ENCODE measurements at regions not wholly inside any gene's neighbourhood (a gene's known extent, or its start where the extent isn't known, plus 50 kb on each side); places are given as distances from the start of the nearest gene placed in this dataset.

DNA sequence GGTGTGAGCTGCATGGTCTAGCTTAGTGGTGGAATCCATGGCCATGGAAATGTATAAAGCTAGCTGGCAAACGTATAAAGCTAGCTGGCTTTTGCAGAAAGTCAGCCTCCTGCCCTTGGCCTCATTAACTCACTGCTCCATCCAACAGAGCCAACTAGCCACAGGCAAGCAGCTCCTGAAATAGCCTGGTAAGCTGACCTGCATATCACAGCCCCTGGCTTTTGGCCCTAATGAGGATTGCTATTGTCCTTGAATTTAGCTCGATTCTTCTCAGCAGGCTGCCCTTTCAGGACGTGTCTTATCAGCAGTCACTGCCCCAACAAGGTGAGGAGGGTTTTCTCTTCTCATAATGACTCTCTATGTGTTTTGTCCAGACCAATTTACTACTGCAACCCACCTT is 446.8 kb downstream of the WDR72 start:
- DNase-seq (ENCODE audit: low spot score) = no peak
- intact Hi-C loops (cut with DNase I) = no loop called here

- no peak for DNase-seq (ENCODE audit: low spot score)
- intact Hi-C loops (cut with DNase I) = no loop called here
These were observed 448.8 kb downstream of the WDR72 start for GRCh38 chr15:53310709-53311108.

- no peak for DNase-seq (ENCODE audit: low spot score)
- intact Hi-C loops (cut with DNase I) = no loop called here
These were observed 451.4 kb downstream of the WDR72 start for GRCh38 chr15:53307952-53308624.

- intact Hi-C loops (cut with DNase I) = no loop called here
- no peak for DNase-seq (ENCODE audit: low spot score)
These were observed 453.9 kb downstream of the WDR72 start for GRCh38 chr15:53305554-53305953.

DNA sequence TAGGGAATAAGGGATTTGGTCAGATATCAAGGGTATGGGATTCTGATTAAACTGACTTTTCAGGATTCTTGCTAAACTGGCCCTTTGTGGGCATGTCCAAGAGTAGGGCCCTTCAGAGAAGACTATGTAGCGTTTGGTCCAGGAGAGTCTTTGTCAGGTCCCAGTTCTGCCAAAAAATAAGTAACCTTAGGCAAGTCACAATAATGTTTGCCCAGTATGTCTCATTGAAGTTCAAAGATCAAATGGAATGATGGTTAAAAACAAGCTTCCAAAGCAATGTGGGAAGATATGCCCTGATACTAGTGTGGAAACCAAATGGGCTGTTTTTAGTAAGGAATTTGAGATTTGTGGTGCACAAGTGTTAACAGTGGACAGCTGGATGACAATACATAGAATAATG is 454.4 kb downstream of the WDR72 start:
- intact Hi-C loops (cut with DNase I) = no loop called here
- DNase-seq (ENCODE audit: low spot score) = no peak

- intact Hi-C loops (cut with DNase I) = no loop called here
- no peak for DNase-seq (ENCODE audit: low spot score)
These were observed 461.6 kb downstream of the WDR72 start for GRCh38 chr15:53297828-53298227.

DNA sequence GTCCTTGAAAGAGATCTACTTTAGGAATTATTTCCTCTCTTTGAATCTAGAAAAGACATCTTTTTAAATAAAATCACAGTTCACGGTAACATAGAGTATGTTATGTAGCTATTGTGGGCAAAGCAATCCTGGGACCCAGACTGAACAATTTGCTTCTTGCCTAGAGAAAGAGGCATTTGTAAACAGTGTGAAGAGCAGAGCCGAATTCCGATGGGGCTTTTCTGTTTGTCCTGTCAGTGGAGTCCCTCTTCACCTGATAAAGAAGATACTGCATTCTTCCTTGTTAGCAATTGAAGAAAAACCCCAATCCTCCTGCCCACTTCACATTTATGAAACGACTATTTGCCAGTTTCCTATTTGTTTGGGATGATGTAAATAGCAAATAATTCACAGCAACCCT is 462.9 kb downstream of the WDR72 start:
- no peak for DNase-seq (ENCODE audit: low spot score)

DNA sequence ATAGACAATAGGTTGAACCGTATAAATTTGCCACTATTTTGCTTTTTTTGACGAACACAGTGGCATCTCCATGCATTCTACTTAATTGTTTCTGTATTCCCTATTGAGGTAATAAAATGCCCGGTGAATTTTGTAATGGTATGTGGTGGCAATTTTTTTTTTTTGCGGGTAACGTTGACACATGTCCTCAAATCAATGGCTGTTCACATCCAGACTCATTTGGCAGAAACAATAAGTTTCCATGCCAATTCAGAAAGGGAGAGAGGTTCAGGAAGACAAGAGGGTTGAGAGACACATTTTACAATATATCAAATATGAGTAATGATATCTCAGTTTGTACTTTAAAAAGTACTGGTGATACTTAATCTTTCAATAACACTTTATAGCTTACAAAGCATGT is 463.9 kb downstream of the WDR72 start:
- no peak for DNase-seq (ENCODE audit: low spot score)
- intact Hi-C loops (cut with DNase I) = no loop called here

More for the DNA sequence above, 462.9 kb downstream of the WDR72 start:
- intact Hi-C loops (cut with DNase I) = no loop called here

DNA sequence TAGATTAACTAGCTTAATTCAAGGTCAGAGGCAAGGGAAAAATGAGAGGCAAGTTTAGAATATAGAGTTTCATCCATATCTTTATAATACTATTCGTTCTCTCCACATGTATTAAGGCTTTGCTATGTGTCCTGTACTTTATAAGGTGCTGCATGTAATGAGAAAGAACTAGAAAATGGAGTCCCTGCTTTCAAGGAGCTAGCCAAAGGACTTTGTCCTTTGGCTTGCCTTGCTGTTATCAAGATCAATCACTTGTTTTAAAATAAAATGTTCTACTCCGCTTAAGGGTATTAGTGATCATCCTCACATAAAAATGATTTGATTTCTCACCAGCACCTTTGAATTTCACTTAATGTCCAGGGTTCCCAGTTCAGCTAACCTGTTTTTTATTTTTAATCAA is 470.9 kb downstream of the WDR72 start:
- intact Hi-C loops (cut with DNase I) = no loop called here
- DNase-seq (ENCODE audit: low spot score) = no peak

- DNase-seq (ENCODE audit: low spot score) = no peak
- intact Hi-C loops (cut with DNase I) = no loop called here
These were observed 484.5 kb upstream of the ONECUT1 start for GRCh38 chr15:53274630-53275029.

GRCh38 chr15:53272116-53272515 is 482.0 kb upstream of the ONECUT1 start:
- DNase-seq (ENCODE audit: low spot score) = no peak
- intact Hi-C loops (cut with DNase I) = no loop called here

GRCh38 chr15:53266176-53266575 is 476.0 kb upstream of the ONECUT1 start:
- intact Hi-C loops (cut with DNase I) = no loop called here
- no peak for DNase-seq (ENCODE audit: low spot score)

DNA sequence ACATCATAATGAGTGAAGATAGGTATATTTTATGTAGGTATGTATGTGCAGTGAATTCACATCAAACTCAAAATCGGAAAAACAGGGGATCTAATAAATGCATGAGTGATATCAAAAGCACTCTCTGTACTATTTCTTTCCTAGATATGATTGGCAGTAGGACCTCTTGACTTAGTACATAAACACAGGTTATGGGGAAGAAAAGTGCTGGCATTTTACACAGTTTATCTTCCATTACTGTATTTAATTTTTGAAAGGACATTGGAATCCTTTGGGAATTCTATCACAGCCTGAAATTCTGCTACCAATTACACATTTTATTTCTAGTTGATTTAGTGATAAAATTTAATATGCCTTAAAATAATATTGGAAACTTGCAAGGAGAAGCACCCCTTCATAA is 470.5 kb upstream of the ONECUT1 start:
- no peak for DNase-seq (ENCODE audit: low spot score)
- intact Hi-C loops (cut with DNase I) = no loop called here

GRCh38 chr15:53256457-53256856 is 466.3 kb upstream of the ONECUT1 start:
- DNase-seq (ENCODE audit: low spot score) = no peak
- intact Hi-C loops (cut with DNase I) = no loop called here

DNA sequence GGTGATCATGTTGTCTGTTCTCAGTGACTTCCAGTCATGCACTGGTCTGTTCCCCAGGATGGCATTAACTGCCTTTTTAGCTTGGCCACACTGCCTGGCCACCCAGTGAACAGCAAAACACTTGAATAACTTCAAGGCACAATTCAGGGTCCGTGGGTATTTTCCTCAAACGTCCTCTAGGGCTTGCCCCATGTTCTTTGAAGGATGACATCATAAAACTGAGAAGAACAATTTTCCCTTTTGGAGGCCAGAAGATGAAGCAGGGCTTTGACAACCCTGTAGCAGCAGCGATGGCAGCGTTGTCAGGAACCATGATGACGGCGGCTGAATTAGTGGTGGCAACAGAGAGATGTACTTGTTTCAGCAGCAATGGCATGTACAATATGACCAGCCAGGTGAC is 465.9 kb upstream of the ONECUT1 start:
- intact Hi-C loops (cut with DNase I) = no loop called here
- DNase-seq (ENCODE audit: low spot score) = no peak

DNA sequence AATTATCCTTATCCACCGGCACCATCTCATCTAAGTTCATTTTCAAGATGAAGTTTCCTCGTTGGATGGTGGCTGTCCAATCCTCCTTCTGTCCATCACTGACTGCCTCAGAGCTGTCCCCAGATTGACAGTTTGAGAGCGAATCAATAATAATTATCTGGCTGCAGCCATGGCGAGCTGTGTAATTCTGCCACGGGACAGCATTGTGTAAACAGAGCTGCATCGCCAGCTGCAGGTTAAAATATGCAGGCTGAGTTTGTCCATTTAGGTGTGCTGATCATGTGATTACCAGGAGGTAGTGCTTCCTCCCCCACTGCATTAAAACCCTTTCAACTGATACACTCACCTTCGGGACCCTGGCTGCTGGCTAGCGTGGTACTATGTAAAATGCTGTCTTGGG is 461.9 kb upstream of the ONECUT1 start:
- DNase-seq (ENCODE audit: low spot score) = no peak

DNA sequence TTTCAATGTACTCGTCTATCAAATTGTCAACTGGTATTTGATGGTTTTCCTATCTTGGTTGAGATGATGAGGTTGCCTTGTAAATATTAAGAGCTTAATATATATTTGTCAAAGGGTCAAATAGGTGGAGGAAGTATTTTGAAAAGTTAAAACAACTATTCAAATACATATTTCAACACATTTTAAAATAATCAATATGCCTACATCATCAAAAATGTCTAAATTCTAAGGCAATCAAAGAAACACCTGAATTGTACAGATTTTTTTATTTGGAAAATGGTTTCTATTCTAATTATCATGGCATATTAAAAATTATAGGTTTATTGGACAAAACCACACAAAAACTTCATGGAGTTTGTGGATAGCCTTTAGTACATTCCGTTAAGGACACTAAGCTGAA is 461.4 kb upstream of the ONECUT1 start:
- no peak for DNase-seq (ENCODE audit: low spot score)
- intact Hi-C loops (cut with DNase I) = no loop called here

More for the DNA sequence above, 461.9 kb upstream of the ONECUT1 start:
- intact Hi-C loops (cut with DNase I) = no loop called here

- no peak for DNase-seq (ENCODE audit: low spot score)
- intact Hi-C loops (cut with DNase I) = no loop called here
These were observed 457.0 kb upstream of the ONECUT1 start for GRCh38 chr15:53247041-53247708.

- DNase-seq (ENCODE audit: low spot score) = no peak
- intact Hi-C loops (cut with DNase I) = no loop called here
These were observed 456.3 kb upstream of the ONECUT1 start for GRCh38 chr15:53246404-53246803.

GRCh38 chr15:53233801-53234200 is 443.7 kb upstream of the ONECUT1 start:
- no peak for DNase-seq (ENCODE audit: low spot score)
- intact Hi-C loops (cut with DNase I) = no loop called here

DNA sequence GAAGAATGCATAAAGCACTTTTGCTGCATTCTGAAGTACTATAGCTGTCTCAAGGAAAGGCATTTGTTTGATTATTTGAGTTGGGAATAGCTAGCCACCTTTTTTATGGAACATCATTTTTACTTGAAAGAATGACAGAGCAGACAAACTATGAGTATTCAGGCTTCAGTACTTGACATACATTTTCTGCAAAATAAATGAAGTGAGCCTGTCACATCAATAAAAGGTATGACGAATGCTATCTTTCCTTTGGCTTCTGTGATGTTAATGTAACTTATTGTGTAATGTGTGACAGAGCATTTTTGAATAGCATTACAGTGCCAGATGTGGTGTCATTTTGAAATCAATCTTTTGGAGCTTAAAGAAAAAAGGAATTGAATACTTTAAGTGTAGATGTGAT is 440.3 kb upstream of the ONECUT1 start:
- no peak for DNase-seq (ENCODE audit: low spot score)
- intact Hi-C loops (cut with DNase I) = no loop called here

DNA sequence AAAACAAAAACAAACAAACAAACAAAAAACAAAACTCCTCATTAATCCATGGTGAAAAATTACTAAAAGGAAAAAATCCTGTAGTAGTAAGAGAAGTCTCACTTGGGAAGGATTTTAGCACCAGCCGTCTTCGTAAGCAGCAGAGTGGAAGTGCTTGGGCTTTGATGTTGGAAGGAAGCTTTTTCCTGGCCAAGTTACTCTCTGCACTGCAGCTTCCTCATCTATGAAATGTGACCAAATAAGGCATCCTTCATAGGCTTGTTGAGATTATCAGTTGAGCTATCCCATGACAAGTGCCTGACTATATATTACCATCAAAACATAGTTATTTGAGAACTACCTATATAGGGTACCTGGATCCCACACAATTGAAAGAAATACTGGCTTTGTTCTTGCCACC is 436.4 kb upstream of the ONECUT1 start:
- DNase-seq (ENCODE audit: low spot score) = no peak
- intact Hi-C loops (cut with DNase I) = no loop called here
